Dermis blood vessel endothelial cell (primary cell): ENCODE measurements at regions not wholly inside any gene's neighbourhood (a gene's known extent, or its start where the extent isn't known, plus 50 kb on each side); places are given as distances from the start of the nearest gene placed in this dataset.

ENCODE experiments used
- DNase-seq: peaks from one replicate; pipeline ENCODE4 v3.0.0; 2010

- no peak for DNase-seq
Measured at GRCh38 chr18:10059610-10060468, 146.0 kb downstream of the VAPA start.

- no peak for DNase-seq
Measured at GRCh38 chr18:10060469-10060782, 146.6 kb downstream of the VAPA start.

- no peak for DNase-seq
Measured at GRCh38 chr18:10060841-10061240, 147.0 kb downstream of the VAPA start.

GRCh38 chr18:10061566-10062140 is 147.8 kb downstream of the VAPA start:
- no peak for DNase-seq

GRCh38 chr18:10062302-10063300 is 148.8 kb downstream of the VAPA start:
- DNase-seq = no peak

GRCh38 chr18:10063489-10063888 is 149.7 kb downstream of the VAPA start:
- DNase-seq = no peak

- no peak for DNase-seq
Measured at GRCh38 chr18:10064267-10064666, 150.5 kb downstream of the VAPA start.

GRCh38 chr18:10065296-10065695 is 151.5 kb downstream of the VAPA start:
- DNase-seq = no peak

GRCh38 chr18:10067670-10068659 is 154.1 kb downstream of the VAPA start:
- DNase-seq = no peak

- no peak for DNase-seq
Measured at GRCh38 chr18:10068766-10069567, 155.2 kb downstream of the VAPA start.

- no peak for DNase-seq
Measured at GRCh38 chr18:10070561-10071000, 156.8 kb downstream of the VAPA start.

- no peak for DNase-seq
Measured at GRCh38 chr18:10072671-10073175, 158.9 kb downstream of the VAPA start.

- DNase-seq = no peak
Measured at GRCh38 chr18:10074110-10074509, 160.3 kb downstream of the VAPA start.

- DNase-seq = no peak
Measured at GRCh38 chr18:10074728-10075127, 160.9 kb downstream of the VAPA start.

- no peak for DNase-seq
Measured at GRCh38 chr18:10076502-10077030, 162.8 kb downstream of the VAPA start.

- DNase-seq = no peak
Measured at GRCh38 chr18:10077986-10078385, 164.2 kb downstream of the VAPA start.

- no peak for DNase-seq
Measured at GRCh38 chr18:10080372-10080771, 166.6 kb downstream of the VAPA start.

GRCh38 chr18:10081492-10081891 is 167.7 kb downstream of the VAPA start:
- DNase-seq = no peak

- no peak for DNase-seq
Measured at GRCh38 chr18:10085416-10085815, 171.6 kb downstream of the VAPA start.

GRCh38 chr18:10085876-10086275 is 172.1 kb downstream of the VAPA start:
- DNase-seq = no peak
